Adrenal gland (tissue), 5 donors: ENCODE measurements at regions not wholly inside any gene's neighbourhood (a gene's known extent, or its start where the extent isn't known, plus 50 kb on each side); places are given as distances from the start of the nearest gene placed in this dataset.
"Not testable (repeated sequence)": the region's sequence is repeated elsewhere in the genome, so short reads cannot be mapped to it uniquely, and the experiment has no call there.

Source experiments
- CTCF ChIP-seq, 6 experiments: fragments of 450-650 bp in 4 of 6; fragments of 200-600 bp in 2 of 6; sonication (generic) in 1 of 6; IDR thresholded peaks; 1 replicate in 5 of 6; 2 replicates in 1 of 6; pipeline versions ENCODE4 v1.5.1 to v1.8.0; 2016 to 2021; ENCODE audit warnings: antibody characterized with exemption in 6 of 6, mild to moderate bottlenecking in 2 of 6, moderate library complexity in 1 of 6
- POLR2A ChIP-seq, 2 donors: fragments of 450-650 bp; IDR thresholded peaks; one replicate each; pipeline ENCODE4 v1.6.1; 2017; ENCODE audit warnings: antibody characterized with exemption in 2 of 2, mild to moderate bottlenecking in 2 of 2, moderate library complexity in 1 of 2
- donor health status: DM: no; HTN: no; CAD: no.

DNA sequence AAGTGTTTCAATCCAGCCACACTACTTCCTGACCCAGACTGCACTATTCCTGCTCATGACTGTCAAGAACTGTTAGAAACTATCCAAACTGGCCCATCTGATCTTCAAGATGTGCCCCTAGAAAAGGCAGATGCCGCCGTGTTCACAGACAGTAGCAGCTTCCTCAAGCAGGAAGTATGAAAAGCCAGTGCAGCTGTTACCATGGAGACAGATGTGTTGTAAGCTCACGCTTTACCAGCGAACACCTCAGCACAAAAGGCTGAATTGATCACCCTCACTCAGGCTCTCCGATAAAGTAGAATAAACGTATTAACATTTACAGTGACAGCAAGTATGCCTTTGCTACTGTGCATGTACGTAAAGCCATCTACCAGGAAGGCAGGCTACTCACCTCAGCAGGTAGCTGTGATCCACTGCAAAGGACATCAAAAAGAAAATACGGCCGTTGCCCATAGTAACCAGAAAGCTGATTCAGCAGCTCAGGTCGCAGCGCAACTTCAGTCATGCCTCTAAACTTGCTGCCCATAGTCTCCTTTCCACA is 132.9 kb upstream of the ROPN1B start:
- TF ChIP-seq CTCF, POLR2A (IDR thresholded peaks at IDR 0.05): not testable (repeated sequence)
